Body of pancreas (tissue), 4 donors: ENCODE measurements at regions not wholly inside any gene's neighbourhood (a gene's known extent, or its start where the extent isn't known, plus 50 kb on each side); places are given as distances from the start of the nearest gene placed in this dataset.

Experiments used
- ATAC-seq: fragments of 150-250 bp; one replicate; pipeline ENCODE4 v1.9.1; 2016
- DNase-seq, 4 donors: peaks; one replicate each; pipeline ENCODE4 v3.0.0-alpha.2; 2019
- H3K27ac ChIP-seq, 4 donors: fragments of 200-600 bp; sonication (generic); 1 replicate in 3 of 4; 2 replicates in 1 of 4; pipeline versions ENCODE4 v1.5.1 to v1.6.1; 2016 to 2019; ENCODE audit warnings: mild to moderate bottlenecking in 1 of 4, mixed read lengths in 1 of 4, moderate library complexity in 1 of 4
- H3K27me3 ChIP-seq, 2 donors: fragments of 200-600 bp; sonication (generic); one replicate each; pipeline ENCODE4 v1.6.0; 2016; ENCODE audit warnings: mild to moderate bottlenecking in 1 of 2
- H3K36me3 ChIP-seq, 2 donors: fragments of 200-600 bp; sonication (generic); replicated peaks in 1 of 2; 2 replicates each; pipeline ENCODE4 v1.5.1; 2016; ENCODE audit warnings: low read depth in 2 of 2; ENCODE audit not compliant: insufficient read depth in 1 of 2
- H3K4me1 ChIP-seq: fragments of 200-600 bp; sonication (generic); one replicate; pipeline ENCODE4 v1.6.0; 2016
- H3K4me3 ChIP-seq, 2 donors: fragments of 200-600 bp; sonication (generic); 1 replicate in 1 of 2; 2 replicates in 1 of 2; pipeline ENCODE4 v1.5.1; 2016 to 2019
- H3K9me3 ChIP-seq, 3 donors: fragments of 200-600 bp; sonication (generic); 1 replicate in 2 of 3; 2 replicates in 1 of 3; pipeline ENCODE4 v1.5.1; 2016
- CTCF ChIP-seq, 7 experiments: fragments of 450-650 bp in 4 of 7; fragments of 200-600 bp in 3 of 7; sonication (generic) in 3 of 7; IDR thresholded peaks; one replicate each; pipeline ENCODE4 v1.5.1; 2016 to 2019; ENCODE audit warnings: antibody characterized with exemption in 7 of 7
- POLR2A ChIP-seq, 3 donors: fragments of 450-650 bp; IDR thresholded peaks; one replicate each; pipeline ENCODE4 v1.6.1; 2016; ENCODE audit warnings: antibody characterized with exemption in 3 of 3, mild to moderate bottlenecking in 2 of 3
- WGBS, 2 donors: methylation state at CpG; one replicate each; pipeline ENCODE4 v1.1.5; 2017; 5-methylcytosine and 5-hydroxymethylcytosine counted together
- intact Hi-C: fragments of 100-400 bp; cut with DNase I; formaldehyde crosslinking; loops from one replicate; pipeline ENCODE4 v1.15.1; 2023

DNA sequence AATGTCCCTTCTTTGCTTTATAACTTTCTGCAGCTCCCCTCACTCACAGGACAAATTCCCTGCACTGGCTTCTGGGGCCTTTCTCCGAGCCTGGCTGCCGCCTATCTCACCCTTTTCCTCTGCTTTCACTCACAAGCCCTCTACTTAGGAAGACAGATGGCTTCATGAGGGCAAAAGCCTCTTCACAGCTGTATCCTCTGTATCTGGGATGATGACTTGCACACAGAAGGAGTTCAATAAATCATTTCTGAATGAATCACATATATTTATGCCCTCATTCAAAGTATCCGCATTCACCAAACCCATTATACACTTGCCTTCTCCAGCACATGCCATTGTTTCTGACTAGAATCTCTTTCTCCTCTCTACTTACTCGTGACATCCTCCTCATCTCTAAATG, 159.0 kb upstream of the RIPOR2 start:
- intact Hi-C loops, result no loop called here
- H3K4me1 ChIP-seq, result no peaks in the 10 kb centered on the region
- no peaks in the 10 kb centered on the region for H3K27me3 ChIP-seq
- H3K4me3 ChIP-seq, result no peak overlapping the region
- H3K27ac ChIP-seq, result no peak overlapping the region
- ATAC-seq (no peak), DNase-seq (no peak)
- H3K36me3 ChIP-seq, result no peaks in the 10 kb centered on the region
- TF ChIP-seq POLR2A (IDR thresholded peaks at IDR 0.05) (no peak), CTCF (IDR thresholded peaks at IDR 0.05) (no peak)
- H3K9me3 ChIP-seq, result no peaks in the 10 kb centered on the region
- WGBS, 2 donors, result 77 to 78% methylated on average over 4 of the region's 4 CpGs

- no peaks in the 10 kb centered on the region for H3K36me3 ChIP-seq
- no peak for TF ChIP-seq CTCF (IDR thresholded peaks at IDR 0.05)
- no peak for TF ChIP-seq POLR2A (IDR thresholded peaks at IDR 0.05)
- H3K27ac ChIP-seq, result no peak overlapping the region
- DNase-seq (no peak), ATAC-seq (no peak)
- H3K27me3 ChIP-seq, result no peaks in the 10 kb centered on the region
- no peaks in the 10 kb centered on the region for H3K4me1 ChIP-seq
- 50 to 53% methylated on average over 4 of the region's 4 CpGs for WGBS, 2 donors
- no peaks in the 10 kb centered on the region for H3K9me3 ChIP-seq
- intact Hi-C loops, result no loop called here
- H3K4me3 ChIP-seq, result no peak overlapping the region
These were observed 164.5 kb upstream of the RIPOR2 start for GRCh38 chr6:25100288-25100687.

DNA sequence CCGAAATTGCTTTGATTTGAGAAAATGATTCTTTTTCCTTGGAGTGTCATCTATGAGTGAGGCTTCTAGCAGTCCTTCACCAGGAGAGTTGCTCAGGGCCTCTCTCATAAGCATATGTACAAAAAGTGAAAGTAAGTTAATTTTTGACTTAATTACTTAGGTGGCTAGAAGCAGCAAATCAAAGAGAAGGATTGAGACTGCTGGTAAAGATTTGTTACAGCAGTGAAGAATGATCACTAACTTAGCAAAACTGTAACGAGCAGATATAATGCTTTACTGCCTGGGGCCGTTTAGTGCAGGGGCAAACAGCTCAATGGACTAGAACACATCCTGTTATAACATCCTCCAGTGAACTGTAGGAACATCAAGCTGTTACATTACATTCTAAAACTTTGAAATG, 167.8 kb upstream of the RIPOR2 start:
- DNase-seq, result no peak
- WGBS, 2 donors, result 57 to 71% methylated on average over 3 of the region's 3 CpGs
- H3K4me3 ChIP-seq, result no peak overlapping the region

DNA sequence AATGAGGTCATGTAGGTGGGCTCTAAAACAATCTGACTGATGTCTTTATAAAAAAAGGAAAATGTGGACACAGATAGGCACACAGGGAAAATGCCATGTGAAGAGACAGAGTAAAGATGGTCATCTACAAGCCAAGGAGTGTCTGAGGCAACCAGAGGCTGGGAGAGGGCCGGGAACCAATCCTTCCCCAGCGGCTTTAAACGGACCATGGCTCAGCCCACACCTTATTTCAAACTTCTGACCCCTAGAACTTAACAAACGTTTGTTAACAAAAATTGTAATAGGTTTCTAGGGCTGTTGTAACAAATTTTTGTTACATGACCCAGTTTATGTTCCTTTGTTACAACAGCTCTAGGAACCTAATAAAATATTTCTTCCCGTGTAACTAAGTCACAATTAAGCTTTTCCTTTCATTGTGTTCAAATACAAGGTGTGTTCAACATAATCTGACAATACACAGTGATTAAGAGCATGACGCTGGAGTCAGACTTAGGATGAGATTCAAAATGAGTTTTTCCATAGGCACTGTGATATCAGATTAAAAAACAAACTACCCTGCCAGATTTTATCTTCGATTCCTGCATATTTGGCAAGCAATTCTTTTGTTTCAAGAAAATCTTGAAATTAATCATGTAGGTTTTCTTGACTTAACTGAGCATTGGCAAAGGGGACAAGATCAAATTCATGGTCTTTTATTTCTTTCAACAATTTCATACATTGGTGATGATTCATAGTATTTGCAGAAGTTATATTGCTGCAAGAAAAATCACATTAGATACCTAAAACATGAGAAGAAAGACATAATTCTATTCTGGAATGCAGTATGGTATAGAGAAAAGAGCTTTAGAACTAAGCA, 169.5 kb upstream of the RIPOR2 start:
- no peaks in the 10 kb centered on the region for H3K36me3 ChIP-seq
- 63 to 66% methylated on average over 7 of the region's 7 CpGs for WGBS, 2 donors
- H3K27me3 ChIP-seq, result no peaks in the 10 kb centered on the region
- no peak overlapping the region for H3K27ac ChIP-seq
- H3K9me3 ChIP-seq, result no peaks in the 10 kb centered on the region
- ATAC-seq, result no peak
- H3K4me3 ChIP-seq, result no peak overlapping the region
- intact Hi-C loops, result no loop called here
- no peaks in the 10 kb centered on the region for H3K4me1 ChIP-seq
- TF ChIP-seq POLR2A (IDR thresholded peaks at IDR 0.05), result no peak
- no peak for TF ChIP-seq CTCF (IDR thresholded peaks at IDR 0.05)
- DNase-seq, result no peak

More for the DNA sequence above, 167.8 kb upstream of the RIPOR2 start:
- H3K27ac ChIP-seq, result no peak overlapping the region
- H3K9me3 ChIP-seq, result no peaks in the 10 kb centered on the region
- no peaks in the 10 kb centered on the region for H3K36me3 ChIP-seq
- intact Hi-C loops, result no loop called here
- no peaks in the 10 kb centered on the region for H3K4me1 ChIP-seq
- no peaks in the 10 kb centered on the region for H3K27me3 ChIP-seq
- ATAC-seq, result no peak
- TF ChIP-seq CTCF (IDR thresholded peaks at IDR 0.05) (no peak), POLR2A (IDR thresholded peaks at IDR 0.05) (no peak)

- 77 to 86% methylated on average over 2 of the region's 2 CpGs for WGBS, 2 donors
- Histone ChIP-seq H3K27me3 (no peaks in the 10 kb centered on the region), H3K36me3 (no peaks in the 10 kb centered on the region), H3K9me3 (no peaks in the 10 kb centered on the region), H3K27ac (no peak overlapping the region), H3K4me1 (no peaks in the 10 kb centered on the region), H3K4me3 (no peak overlapping the region)
- DNase-seq (no peak), ATAC-seq (no peak)
- intact Hi-C loops, result no loop called here
- no peak for TF ChIP-seq CTCF (IDR thresholded peaks at IDR 0.05)
- no peak for TF ChIP-seq POLR2A (IDR thresholded peaks at IDR 0.05)
These were observed 171.5 kb upstream of the RIPOR2 start for GRCh38 chr6:25107218-25107617.
